Glutamatergic neuron (in vitro differentiated cells): ENCODE measurements at regions not wholly inside any gene's neighbourhood (a gene's known extent, or its start where the extent isn't known, plus 50 kb on each side); places are given as distances from the start of the nearest gene placed in this dataset.

ENCODE experiments used
- DNase-seq: peaks from one replicate; pipeline ENCODE4 v3.0.0; 2022
- H3K27ac Mint-ChIP-seq: one replicate; pipeline ENCODE4 v1.8.0; 2020; ENCODE audit warnings: mild to moderate bottlenecking, mixed read lengths, inconsistent platforms; ENCODE audit not compliant: unreplicated experiment
- H3K27me3 Mint-ChIP-seq: one replicate; pipeline ENCODE4 v1.8.0; 2020; ENCODE audit warnings: mild to moderate bottlenecking, moderate library complexity, mixed read lengths, inconsistent platforms; ENCODE audit not compliant: unreplicated experiment
- H3K36me3 Mint-ChIP-seq: one replicate; pipeline ENCODE4 v1.8.0; 2020; ENCODE audit warnings: mild to moderate bottlenecking, mixed read lengths, inconsistent platforms; ENCODE audit not compliant: unreplicated experiment
- H3K4me1 Mint-ChIP-seq: one replicate; pipeline ENCODE4 v1.8.0; 2020; ENCODE audit warnings: mild to moderate bottlenecking, low read depth, mixed read lengths, inconsistent platforms; ENCODE audit not compliant: unreplicated experiment
- H3K4me3 Mint-ChIP-seq: one replicate; pipeline ENCODE4 v1.8.0; 2020; ENCODE audit warnings: mild to moderate bottlenecking, mixed read lengths, inconsistent platforms; ENCODE audit not compliant: unreplicated experiment
- H3K9me3 Mint-ChIP-seq: one replicate; pipeline ENCODE4 v1.8.0; 2020; ENCODE audit warnings: mild to moderate bottlenecking, moderate library complexity, mixed read lengths, inconsistent platforms; ENCODE audit not compliant: unreplicated experiment
- TF ChIP-seq, protein P1 (sequence below): fragments of 200-600 bp; sonication (generic); IDR thresholded peaks from one replicate; pipeline ENCODE4 v1.5.0; 2021; ENCODE audit not compliant: partially characterized antibody, unreplicated experiment

DNA sequence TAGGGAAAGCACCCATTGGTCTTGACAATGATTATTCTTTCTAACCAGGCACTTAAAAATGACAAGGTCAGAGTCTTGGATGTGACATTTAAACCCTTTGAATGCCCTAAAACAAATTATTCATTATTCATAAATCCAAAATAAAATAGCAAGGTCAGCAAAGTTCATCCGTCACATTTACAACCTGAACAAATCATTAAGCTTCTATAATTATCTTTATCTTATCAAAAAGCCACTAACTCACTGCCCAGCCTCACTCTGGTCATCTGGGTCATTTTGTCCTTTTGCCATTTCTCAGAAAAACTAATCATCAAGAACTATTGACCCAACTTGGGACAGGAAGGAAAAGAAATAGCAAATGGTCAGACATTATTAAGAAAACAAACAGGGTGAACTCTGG, 507.3 kb upstream of the CDH8 start:
- no peak for DNase-seq
- Mint-ChIP-seq H3K36me3 (no peaks in the 10 kb centered on the region), H3K9me3 (no peaks in the 10 kb centered on the region), H3K27me3 (no peaks in the 10 kb centered on the region), H3K27ac (no peak overlapping the region), H3K4me1 (no peaks in the 10 kb centered on the region), H3K4me3 (no peak overlapping the region)
- TF ChIP-seq, protein P1, sequence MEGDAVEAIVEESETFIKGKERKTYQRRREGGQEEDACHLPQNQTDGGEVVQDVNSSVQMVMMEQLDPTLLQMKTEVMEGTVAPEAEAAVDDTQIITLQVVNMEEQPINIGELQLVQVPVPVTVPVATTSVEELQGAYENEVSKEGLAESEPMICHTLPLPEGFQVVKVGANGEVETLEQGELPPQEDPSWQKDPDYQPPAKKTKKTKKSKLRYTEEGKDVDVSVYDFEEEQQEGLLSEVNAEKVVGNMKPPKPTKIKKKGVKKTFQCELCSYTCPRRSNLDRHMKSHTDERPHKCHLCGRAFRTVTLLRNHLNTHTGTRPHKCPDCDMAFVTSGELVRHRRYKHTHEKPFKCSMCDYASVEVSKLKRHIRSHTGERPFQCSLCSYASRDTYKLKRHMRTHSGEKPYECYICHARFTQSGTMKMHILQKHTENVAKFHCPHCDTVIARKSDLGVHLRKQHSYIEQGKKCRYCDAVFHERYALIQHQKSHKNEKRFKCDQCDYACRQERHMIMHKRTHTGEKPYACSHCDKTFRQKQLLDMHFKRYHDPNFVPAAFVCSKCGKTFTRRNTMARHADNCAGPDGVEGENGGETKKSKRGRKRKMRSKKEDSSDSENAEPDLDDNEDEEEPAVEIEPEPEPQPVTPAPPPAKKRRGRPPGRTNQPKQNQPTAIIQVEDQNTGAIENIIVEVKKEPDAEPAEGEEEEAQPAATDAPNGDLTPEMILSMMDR = no peak

- H3K4me1 Mint-ChIP-seq = no peaks in the 10 kb centered on the region
- no peak for DNase-seq
- TF ChIP-seq, protein P1 = no peak
- H3K36me3 Mint-ChIP-seq = no peaks in the 10 kb centered on the region
- no peaks in the 10 kb centered on the region for H3K27me3 Mint-ChIP-seq
- no peak overlapping the region for H3K27ac Mint-ChIP-seq
- H3K9me3 Mint-ChIP-seq = no peaks in the 10 kb centered on the region
- no peak overlapping the region for H3K4me3 Mint-ChIP-seq
Observed at GRCh38 chr16:62539657-62540056, 503.4 kb upstream of the CDH8 start.

DNA sequence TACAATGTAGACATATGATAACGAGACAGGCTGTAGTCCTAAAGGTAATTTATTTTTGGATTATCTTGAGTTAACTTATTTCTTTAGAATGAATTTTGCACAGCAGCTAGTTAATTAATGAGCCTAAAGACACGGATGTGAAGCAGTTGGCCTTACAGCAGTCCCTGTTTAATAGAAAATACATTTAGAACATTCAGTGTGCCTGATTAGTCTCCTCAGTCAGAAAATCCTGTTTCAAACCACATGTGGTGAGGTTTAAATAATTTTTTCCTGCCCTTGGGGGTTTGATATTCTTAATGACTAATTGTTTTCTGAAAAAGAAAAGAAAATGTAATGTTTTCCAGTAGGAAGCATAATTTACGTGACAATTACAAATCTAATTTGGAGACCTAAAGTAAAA, 494.2 kb upstream of the CDH8 start:
- no peak overlapping the region for H3K27ac Mint-ChIP-seq
- TF ChIP-seq, protein P1 = no peak
- no peak overlapping the region for H3K4me3 Mint-ChIP-seq
- H3K9me3 Mint-ChIP-seq = peaks cover 2% of the 10 kb centered on the region
- no peaks in the 10 kb centered on the region for H3K36me3 Mint-ChIP-seq
- DNase-seq = no peak
- H3K27me3 Mint-ChIP-seq = peaks cover 2% of the 10 kb centered on the region
- H3K4me1 Mint-ChIP-seq = peaks cover 1% of the 10 kb centered on the region

DNA sequence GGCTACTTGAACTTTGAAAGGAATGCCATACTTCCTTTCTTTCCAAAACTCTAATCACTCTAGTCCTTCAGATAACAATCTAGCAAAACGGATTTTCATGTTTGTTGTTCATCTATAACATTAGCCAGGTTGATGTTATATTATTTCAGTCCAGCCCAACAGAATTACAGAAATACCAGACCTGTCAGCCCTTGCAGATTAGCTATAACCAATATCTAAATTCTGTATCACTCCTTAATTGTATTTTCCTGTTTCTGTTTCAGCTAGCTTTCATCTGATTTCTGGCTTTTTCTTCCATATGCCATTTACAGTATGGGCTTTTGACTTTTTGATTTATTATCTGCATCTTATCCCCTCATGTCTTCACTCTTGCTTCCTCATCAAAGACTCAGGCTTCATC, 479.8 kb upstream of the CDH8 start:
- Mint-ChIP-seq H3K4me3 (no peak overlapping the region), H3K27ac (no peak overlapping the region), H3K36me3 (no peaks in the 10 kb centered on the region), H3K9me3 (no peaks in the 10 kb centered on the region), H3K4me1 (no peaks in the 10 kb centered on the region), H3K27me3 (peaks cover 4% of the 10 kb centered on the region)
- no peak for DNase-seq
- TF ChIP-seq, protein P1 = no peak

DNA sequence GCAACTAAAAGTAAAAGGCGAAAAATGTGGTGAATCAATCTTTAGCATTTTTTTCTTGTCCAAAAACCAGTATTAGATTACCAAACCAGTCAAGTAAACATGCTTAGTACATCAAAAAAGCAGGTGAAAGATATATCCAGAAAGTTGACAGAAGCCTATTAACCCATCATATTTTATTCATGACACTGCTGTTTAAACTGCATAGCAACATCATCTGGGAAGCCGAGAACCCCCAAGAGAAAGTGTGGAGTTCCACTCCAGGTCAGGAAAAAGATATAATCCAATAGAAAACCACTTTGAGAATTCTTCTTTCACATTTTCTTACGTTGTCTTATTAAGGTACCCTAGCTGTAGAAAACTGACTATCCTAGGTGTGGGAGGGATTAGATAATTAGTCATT, 466.8 kb upstream of the CDH8 start:
- no peak for DNase-seq
- TF ChIP-seq, protein P1 = no peak
- H3K27ac Mint-ChIP-seq = no peak overlapping the region
- peaks cover 13% of the 10 kb centered on the region for H3K4me1 Mint-ChIP-seq
- peaks cover 3% of the 10 kb centered on the region for H3K27me3 Mint-ChIP-seq
- no peaks in the 10 kb centered on the region for H3K36me3 Mint-ChIP-seq
- H3K4me3 Mint-ChIP-seq = no peak overlapping the region
- H3K9me3 Mint-ChIP-seq = no peaks in the 10 kb centered on the region
